ENCODE measurements at regions not wholly inside any gene's neighbourhood (a gene's known extent, or its start where the extent isn't known, plus 50 kb on each side); places are given as distances from the start of the nearest gene placed in this dataset.

DNA sequence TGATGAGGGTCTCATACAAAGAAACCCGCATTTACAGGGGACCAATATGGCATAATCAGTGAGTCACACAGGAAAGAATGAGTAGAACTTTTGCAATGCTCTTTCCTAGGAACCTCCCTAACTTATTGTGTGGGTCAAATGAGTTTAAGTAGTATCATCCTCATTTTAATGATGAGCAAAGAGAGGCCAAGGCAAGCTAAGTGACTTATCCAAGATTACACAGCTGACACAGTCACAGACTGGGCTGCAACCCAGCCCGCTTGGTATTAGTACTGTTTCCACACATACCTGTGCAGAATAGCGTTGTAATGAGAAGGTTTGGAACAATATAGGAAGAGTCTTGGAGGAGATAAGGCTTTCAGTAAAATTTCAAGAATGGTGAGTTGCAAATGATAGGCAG, 91.0 kb upstream of the PPP1R2C start:
- TF ChIP-seq, protein P1, sequence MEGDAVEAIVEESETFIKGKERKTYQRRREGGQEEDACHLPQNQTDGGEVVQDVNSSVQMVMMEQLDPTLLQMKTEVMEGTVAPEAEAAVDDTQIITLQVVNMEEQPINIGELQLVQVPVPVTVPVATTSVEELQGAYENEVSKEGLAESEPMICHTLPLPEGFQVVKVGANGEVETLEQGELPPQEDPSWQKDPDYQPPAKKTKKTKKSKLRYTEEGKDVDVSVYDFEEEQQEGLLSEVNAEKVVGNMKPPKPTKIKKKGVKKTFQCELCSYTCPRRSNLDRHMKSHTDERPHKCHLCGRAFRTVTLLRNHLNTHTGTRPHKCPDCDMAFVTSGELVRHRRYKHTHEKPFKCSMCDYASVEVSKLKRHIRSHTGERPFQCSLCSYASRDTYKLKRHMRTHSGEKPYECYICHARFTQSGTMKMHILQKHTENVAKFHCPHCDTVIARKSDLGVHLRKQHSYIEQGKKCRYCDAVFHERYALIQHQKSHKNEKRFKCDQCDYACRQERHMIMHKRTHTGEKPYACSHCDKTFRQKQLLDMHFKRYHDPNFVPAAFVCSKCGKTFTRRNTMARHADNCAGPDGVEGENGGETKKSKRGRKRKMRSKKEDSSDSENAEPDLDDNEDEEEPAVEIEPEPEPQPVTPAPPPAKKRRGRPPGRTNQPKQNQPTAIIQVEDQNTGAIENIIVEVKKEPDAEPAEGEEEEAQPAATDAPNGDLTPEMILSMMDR (conservative IDR thresholded peaks at IDR 0.05): no peak
- H3K27ac ChIP-seq: no peak overlapping the region

DNA sequence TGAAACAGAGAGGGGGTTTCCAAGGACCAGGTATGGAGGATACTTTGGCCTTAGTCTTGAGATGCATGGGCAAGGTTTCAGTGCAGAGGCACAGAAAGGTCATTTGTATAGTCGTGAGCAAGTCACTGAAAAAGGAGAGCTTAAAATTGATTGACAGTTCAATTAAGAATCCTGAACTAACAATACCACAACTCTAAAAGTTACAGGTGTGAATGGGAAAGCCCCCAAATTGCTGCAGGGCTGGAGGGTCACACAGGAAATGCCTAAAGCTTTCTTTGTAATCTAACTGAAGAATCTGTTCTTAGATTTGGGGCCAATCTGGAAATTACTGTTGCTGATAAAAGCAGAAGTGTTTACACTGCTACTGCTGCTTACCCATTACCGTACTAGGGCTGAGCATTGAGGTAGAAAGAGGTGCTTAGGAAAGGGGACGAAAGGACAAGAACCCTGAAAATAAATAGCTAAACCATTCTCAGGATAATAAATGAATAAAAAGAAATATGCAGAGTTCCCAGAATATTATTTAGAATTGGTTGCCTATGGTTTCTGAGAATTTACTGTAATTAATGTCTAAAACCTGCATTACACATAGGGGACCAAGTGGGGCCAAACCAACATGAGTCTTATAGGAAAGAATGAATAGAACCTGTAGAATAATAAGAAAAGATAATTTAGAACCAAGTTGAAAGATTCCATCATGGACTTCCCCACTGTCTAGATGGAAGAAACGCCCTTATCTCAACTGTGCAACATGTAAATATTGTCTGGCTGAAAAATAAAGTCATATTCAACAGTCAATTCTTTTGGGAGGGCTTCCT, 91.9 kb upstream of the PPP1R2C start:
- no peak overlapping the region for H3K27ac ChIP-seq
- TF ChIP-seq, protein P1 (conservative IDR thresholded peaks at IDR 0.05): no peak

DNA sequence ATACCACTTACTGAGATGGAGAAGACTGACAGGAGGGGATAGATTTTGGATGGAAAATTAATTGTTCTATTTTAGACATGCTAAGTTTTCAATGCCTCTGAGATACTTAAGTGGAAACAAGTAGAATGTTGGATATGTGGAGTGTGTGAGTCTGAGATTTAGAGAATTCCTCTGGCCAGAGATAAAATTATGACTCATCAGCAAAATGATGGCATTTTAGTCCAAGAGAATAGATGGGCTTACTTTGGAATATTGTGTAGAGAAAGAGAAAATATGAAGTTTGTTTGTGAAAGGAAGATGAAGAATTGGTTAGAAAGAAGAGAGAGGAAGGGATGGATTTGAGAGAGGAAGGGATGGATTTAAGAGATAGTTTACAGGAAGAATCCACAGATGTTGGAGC, 108.6 kb upstream of the PPP1R2C start:
- TF ChIP-seq, protein P1 (conservative IDR thresholded peaks at IDR 0.05): no peak
- H3K27ac ChIP-seq: no peak overlapping the region

DNA sequence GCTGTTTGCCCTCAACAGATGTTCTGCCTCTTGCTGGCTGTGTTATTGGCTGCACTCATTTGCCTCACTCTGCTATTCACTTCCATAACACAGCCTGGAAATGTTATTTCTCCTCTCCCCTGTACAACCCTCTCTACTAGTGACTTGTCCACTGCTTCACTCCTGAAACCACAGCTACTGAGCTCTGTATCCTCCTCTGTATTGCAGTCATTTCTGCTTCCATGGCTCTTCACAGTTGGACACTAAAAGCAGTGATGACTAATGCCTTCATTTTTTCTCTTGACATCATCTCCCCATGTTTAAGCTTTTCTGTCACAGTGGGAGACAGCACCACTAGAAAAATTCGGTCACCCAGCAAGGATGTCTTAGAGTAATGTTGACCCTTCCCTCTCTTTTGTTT, 123.0 kb upstream of the PPP1R2C start:
- TF ChIP-seq, protein P1 (conservative IDR thresholded peaks at IDR 0.05): no peak
- H3K27ac ChIP-seq: no peak overlapping the region

DNA sequence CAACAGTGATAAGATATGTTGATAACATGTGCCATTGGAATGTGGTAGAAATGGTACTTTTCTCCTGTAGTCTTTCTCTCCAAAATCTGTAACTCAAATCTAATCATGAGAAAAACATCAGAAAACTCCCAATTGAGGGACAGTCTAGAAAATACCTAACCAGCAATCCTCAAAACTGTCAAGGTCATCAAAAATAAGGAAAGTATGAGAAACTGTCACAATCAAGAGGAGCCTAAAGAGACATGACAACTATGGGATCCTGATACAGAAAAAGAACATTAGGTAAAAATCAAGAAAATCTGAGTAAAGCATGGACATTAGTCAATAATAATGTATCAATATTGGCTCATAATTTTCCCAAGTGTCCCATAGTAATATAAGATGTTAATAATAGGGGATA, 124.5 kb upstream of the PPP1R2C start:
- no peak overlapping the region for H3K27ac ChIP-seq
- TF ChIP-seq, protein P1 (conservative IDR thresholded peaks at IDR 0.05): no peak

DNA sequence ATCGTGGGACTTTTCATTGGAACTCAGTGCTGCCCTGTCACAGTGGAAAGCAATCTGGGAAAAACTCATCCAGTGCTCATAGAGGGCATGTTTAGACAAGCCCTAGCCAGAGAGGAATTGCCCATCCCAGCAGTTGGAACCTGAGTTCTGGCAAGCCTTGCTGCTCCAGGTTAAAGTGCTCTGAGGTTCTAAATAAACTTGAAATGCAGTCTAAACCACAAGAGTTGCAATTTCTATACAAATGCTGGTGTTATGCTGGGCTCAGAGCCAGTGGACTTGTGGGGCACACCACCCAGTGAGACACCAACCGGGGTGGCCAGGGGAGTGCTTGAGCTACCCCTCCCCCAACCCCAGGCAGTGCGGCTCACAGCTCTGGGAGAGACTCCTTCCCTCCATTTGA, 142.8 kb upstream of the PPP1R2C start:
- TF ChIP-seq, protein P1 (conservative IDR thresholded peaks at IDR 0.05): no peak
- H3K27ac ChIP-seq: no peak overlapping the region

DNA sequence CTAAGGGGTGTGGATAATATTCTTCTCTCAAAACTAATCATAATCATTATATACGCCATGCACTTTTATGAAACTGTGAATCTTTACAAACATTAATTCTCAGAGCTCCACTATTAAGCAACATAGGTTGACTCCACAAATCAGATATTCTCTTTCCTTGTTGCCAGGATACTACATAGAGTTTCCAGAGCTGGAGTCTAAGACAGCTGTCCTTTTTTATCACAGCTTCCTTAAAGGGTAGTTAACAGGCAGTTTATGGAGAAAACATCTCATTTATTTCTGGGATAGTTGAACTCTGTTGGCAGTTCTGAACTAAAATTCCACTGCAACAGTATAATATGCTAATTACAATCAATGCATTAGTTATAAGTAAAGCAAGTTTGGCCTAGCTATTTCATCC, 152.1 kb upstream of the PPP1R2C start:
- no peak overlapping the region for H3K27ac ChIP-seq
- TF ChIP-seq, protein P1 (conservative IDR thresholded peaks at IDR 0.05): no peak
